ENCODE measurements at regions not wholly inside any gene's neighbourhood (a gene's known extent, or its start where the extent isn't known, plus 50 kb on each side); places are given as distances from the start of the nearest gene placed in this dataset.

DNA sequence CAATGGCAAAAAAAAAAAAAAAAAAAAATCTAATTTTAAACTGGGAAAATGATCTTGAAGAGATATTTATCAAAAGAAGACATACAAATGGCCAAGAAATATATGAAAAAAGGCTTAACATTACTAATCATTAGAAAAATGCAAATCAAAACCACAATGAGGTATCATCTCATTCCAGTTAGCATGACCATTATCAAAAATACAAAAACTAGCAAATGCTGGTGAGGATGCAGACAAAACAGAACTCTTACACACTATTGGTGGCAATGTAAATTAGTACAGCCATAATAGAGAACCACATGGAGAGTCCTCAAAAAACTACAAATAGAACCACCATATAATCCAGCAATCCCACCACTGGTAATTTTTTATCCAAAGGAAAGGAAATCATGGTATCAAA, 489.6 kb downstream of the TNS3 start:
- no peaks in the 10 kb centered on the region; a peak in 1 of 4 replicates for H3K79me2 ChIP-seq (ENCODE audit: control insufficient read depth in 1 of 2, insufficient read depth in 2 of 2, low read length in 2 of 2)
- H2AFZ ChIP-seq (ENCODE audit: low read length): no peak overlapping the region
- CTCF ChIA-PET (ENCODE audit: partially characterized antibody): interaction anchor here (1.0 to 1.7 kb wide), 6 partner anchors 9 to 1169 kb away, joined by 3 read pairs; no protein-coding TSS in a partner anchor
- no peak overlapping the region for H4K5ac ChIP-seq (ENCODE audit: insufficient read length, low read depth, low read length)
- POLR2A ChIA-PET (ENCODE audit: partially characterized antibody): no interaction called here
- H4K20me1 ChIP-seq (replicated peaks in 1 of 2; ENCODE audit: control insufficient read depth in 1 of 2, insufficient read depth in 2 of 2, low read length in 2 of 2): no peaks in the 10 kb centered on the region
- no peak overlapping the region for H3K18ac ChIP-seq (ENCODE audit: extremely low read depth, low read length)
- no peak overlapping the region for H2AK5ac ChIP-seq (ENCODE audit: low read depth, low read length)
- FAIRE-seq: no peak
- H3K4me3 ChIP-seq (ENCODE audit: extremely low read depth in 1 of 4, insufficient read depth in 2 of 4, low read depth in 3 of 4, low read length in 4 of 4): no peak overlapping the region
- H3K14ac ChIP-seq (ENCODE audit: insufficient read length): no peak overlapping the region
- H2BK5ac ChIP-seq (ENCODE audit: low read depth, low read length): no peak overlapping the region
- H3K79me1 ChIP-seq (ENCODE audit: low read depth, low read length): no peaks in the 10 kb centered on the region
- H3K56ac ChIP-seq (replicated peaks; ENCODE audit: insufficient read length, low read depth, low read length): no peak overlapping the region
- TF ChIP-seq SIX5 (IDR thresholded peaks at IDR 0.05; ENCODE audit: low read depth, low read length): no peak
- no peak for TF ChIP-seq HDAC6 (IDR thresholded peaks at IDR 0.05; ENCODE audit: low read depth, low read length)
- TF ChIP-seq ZNF274 (IDR thresholded peaks at IDR 0.05; ENCODE audit: borderline replicate concordance, extremely low read depth, low read length): no peak
- no peak for TF ChIP-seq BACH1 (IDR thresholded peaks at IDR 0.05; ENCODE audit: low read length)
- no peak for TF ChIP-seq RFX5 (IDR thresholded peaks at IDR 0.05; ENCODE audit: borderline replicate concordance, low read depth, low read length)
- TF ChIP-seq TAF7 (optimal IDR thresholded peaks at IDR 0.05; ENCODE audit: borderline replicate concordance, low read depth, low read length): no peak
- TF ChIP-seq POLR2A (IDR thresholded peaks at IDR 0.05; ENCODE audit: control extremely low read depth in 1 of 2, low read depth in 2 of 2, low read length in 2 of 2): no peak
- TF ChIP-seq GABPA (IDR thresholded peaks at IDR 0.05; ENCODE audit: borderline replicate concordance, insufficient read depth, low read length): no peak
- TF ChIP-seq TBP (IDR thresholded peaks at IDR 0.05; ENCODE audit: low read depth, low read length): no peak
- TF ChIP-seq SP1 (IDR thresholded peaks at IDR 0.05; ENCODE audit: low read depth, low read length): no peak
- TF ChIP-seq CBX5 (IDR thresholded peaks at IDR 0.05; ENCODE audit: low read depth, low read length): no peak
- no peak for TF ChIP-seq JUN (IDR thresholded peaks at IDR 0.05; ENCODE audit: low read depth, low read length)
- TF ChIP-seq BRCA1 (IDR thresholded peaks at IDR 0.05; ENCODE audit: low read depth, low read length): no peak
- TF ChIP-seq, protein P1, sequence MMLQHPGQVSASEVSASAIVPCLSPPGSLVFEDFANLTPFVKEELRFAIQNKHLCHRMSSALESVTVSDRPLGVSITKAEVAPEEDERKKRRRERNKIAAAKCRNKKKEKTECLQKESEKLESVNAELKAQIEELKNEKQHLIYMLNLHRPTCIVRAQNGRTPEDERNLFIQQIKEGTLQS (IDR thresholded peaks at IDR 0.05; ENCODE audit: insufficient read depth, low read depth, low read length): no peak
- H3K23ac ChIP-seq (ENCODE audit: insufficient read length): no peak overlapping the region
- no peak overlapping the region for H3K4ac ChIP-seq (replicated peaks; ENCODE audit: insufficient read length, low read depth, low read length)
- H4K91ac ChIP-seq (replicated peaks; ENCODE audit: insufficient read length, low read length): no peak overlapping the region
- no peaks in the 10 kb centered on the region for H3K4me1 ChIP-seq (replicated peaks in 1 of 4; ENCODE audit: control insufficient read depth in 3 of 4, insufficient read depth in 4 of 4, low read length in 3 of 4)
- H3K36me3 ChIP-seq (ENCODE audit: control insufficient read depth in 2 of 4, insufficient read depth in 4 of 4, low read length in 3 of 4): no peaks in the 10 kb centered on the region
- no peak overlapping the region for H2BK15ac ChIP-seq (ENCODE audit: low read length)
- no peak overlapping the region for H2BK120ac ChIP-seq (replicated peaks; ENCODE audit: low read depth, low read length)
- H4K8ac ChIP-seq (ENCODE audit: extremely low read depth, insufficient read depth, low read length): no peak overlapping the region
- H3K9ac ChIP-seq (replicated peaks in 1 of 4; ENCODE audit: extremely low read depth in 1 of 4, low read depth in 3 of 4, low read length in 3 of 4): no peak overlapping the region
- no peak overlapping the region for H2BK20ac ChIP-seq (ENCODE audit: low read length)
- H3K27ac ChIP-seq (ENCODE audit: low read depth, low read length): no peak overlapping the region
- no peaks in the 10 kb centered on the region; a peak in 2 of 7 replicates for H3K27me3 ChIP-seq (replicated peaks in 1 of 4; ENCODE audit: control insufficient read depth in 3 of 4, extremely low read depth in 1 of 4, insufficient read depth in 3 of 4, low read length in 3 of 4)
- no peak overlapping the region for H3K4me2 ChIP-seq (ENCODE audit: insufficient read depth in 1 of 2, low read depth in 2 of 2, low read length in 2 of 2)
- peaks cover 3% of the 10 kb centered on the region; the same call in 1 of the 2 replicates for H3K23me2 ChIP-seq (ENCODE audit: low read depth, low read length)
- no peak overlapping the region for H2BK12ac ChIP-seq (ENCODE audit: low read depth, low read length)
- no peak for DNase-seq (ENCODE audit: low read depth in 1 of 2, low spot score in 2 of 2)
- no peaks in the 10 kb centered on the region for H3K9me3 ChIP-seq (ENCODE audit: insufficient read depth in 2 of 2, low read depth in 1 of 2, low read length in 1 of 2)

Data from H1 (cell line).